ENCODE measurements at regions not wholly inside any gene's neighbourhood (a gene's known extent, or its start where the extent isn't known, plus 50 kb on each side); places are given as distances from the start of the nearest gene placed in this dataset.

GRCh38 chr1:229819091-229819490, 193.0 kb downstream of the URB2 start:
- H3K36me3 ChIP-seq: no peaks in the 10 kb centered on the region
- H3K9me3 ChIP-seq: no peaks in the 10 kb centered on the region
- 43% methylated on average over 1 of the region's 1 CpG for WGBS
- no peaks in the 10 kb centered on the region for H3K27me3 ChIP-seq
- no peak overlapping the region for H3K27ac ChIP-seq (replicated peaks in 1 of 4)
- TF ChIP-seq POLR2AphosphoS5 (IDR thresholded peaks at IDR 0.05): no peak
- TF ChIP-seq CTCF (IDR thresholded peaks at IDR 0.05): no peak
- TF ChIP-seq EP300 (IDR thresholded peaks at IDR 0.05): no peak
- TF ChIP-seq POLR2A (IDR thresholded peaks at IDR 0.05; ENCODE audit: low read depth): no peak
- no peaks in the 10 kb centered on the region for H3K4me1 ChIP-seq
- intact Hi-C loops (cut with DNase I): no loop called here
- H3K4me3 ChIP-seq: no peak overlapping the region
- no peak for DNase-seq (ENCODE audit: extremely low spot score)

GRCh38 chr1:229822026-229822425, 196.0 kb downstream of the URB2 start:
- intact Hi-C loops (cut with DNase I): no loop called here
- H3K27ac ChIP-seq (replicated peaks in 1 of 4): no peak overlapping the region
- DNase-seq (ENCODE audit: extremely low spot score): no peak

GRCh38 chr1:229825042-229825441, 199.0 kb downstream of the URB2 start:
- Histone ChIP-seq H3K9me3 (no peaks in the 10 kb centered on the region), H3K36me3 (no peaks in the 10 kb centered on the region), H3K27me3 (no peaks in the 10 kb centered on the region), H3K4me3 (no peak overlapping the region), H3K27ac (replicated peaks in 1 of 4) (no peak overlapping the region), H3K4me1 (peaks cover 5 to 16% (median 13%) of the 10 kb centered on the region in 4 donors)
- intact Hi-C loops (cut with DNase I): no loop called here
- TF ChIP-seq CTCF (IDR thresholded peaks at IDR 0.05) (no peak), EP300 (IDR thresholded peaks at IDR 0.05) (no peak), POLR2A (IDR thresholded peaks at IDR 0.05; ENCODE audit: low read depth) (no peak), POLR2AphosphoS5 (IDR thresholded peaks at IDR 0.05) (no peak)
- 92% methylated on average over 2 of the region's 2 CpGs for WGBS
- DNase-seq (ENCODE audit: extremely low spot score): no peak

More at GRCh38 chr1:229822026-229822425, 196.0 kb downstream of the URB2 start:
- Histone ChIP-seq H3K4me1 (no peaks in the 10 kb centered on the region), H3K36me3 (no peaks in the 10 kb centered on the region), H3K4me3 (no peak overlapping the region), H3K27me3 (no peaks in the 10 kb centered on the region), H3K9me3 (no peaks in the 10 kb centered on the region)
- no peak for TF ChIP-seq CTCF (IDR thresholded peaks at IDR 0.05)
- TF ChIP-seq POLR2A (IDR thresholded peaks at IDR 0.05; ENCODE audit: low read depth): no peak
- TF ChIP-seq EP300 (IDR thresholded peaks at IDR 0.05): no peak
- WGBS: 87% methylated on average over 4 of the region's 4 CpGs

- H3K4me3 ChIP-seq: no peak overlapping the region
- no peaks in the 10 kb centered on the region for H3K27me3 ChIP-seq
- 50% methylated on average over 2 of the region's 2 CpGs for WGBS
- intact Hi-C loops (cut with DNase I): no loop called here
- no peaks in the 10 kb centered on the region for H3K36me3 ChIP-seq
- H3K4me1 ChIP-seq: peaks cover 5 to 16% (median 13%) of the 10 kb centered on the region in 4 donors
- no peak for DNase-seq (ENCODE audit: extremely low spot score)
- no peak overlapping the region for H3K27ac ChIP-seq (replicated peaks in 1 of 4)
- TF ChIP-seq EP300 (IDR thresholded peaks at IDR 0.05): no peak
- no peak for TF ChIP-seq CTCF (IDR thresholded peaks at IDR 0.05)
- TF ChIP-seq POLR2AphosphoS5 (IDR thresholded peaks at IDR 0.05): no peak
- no peak for TF ChIP-seq POLR2A (IDR thresholded peaks at IDR 0.05; ENCODE audit: low read depth)
- H3K9me3 ChIP-seq: no peaks in the 10 kb centered on the region
These were observed 202.4 kb downstream of the URB2 start for GRCh38 chr1:229828461-229828860.

DNA sequence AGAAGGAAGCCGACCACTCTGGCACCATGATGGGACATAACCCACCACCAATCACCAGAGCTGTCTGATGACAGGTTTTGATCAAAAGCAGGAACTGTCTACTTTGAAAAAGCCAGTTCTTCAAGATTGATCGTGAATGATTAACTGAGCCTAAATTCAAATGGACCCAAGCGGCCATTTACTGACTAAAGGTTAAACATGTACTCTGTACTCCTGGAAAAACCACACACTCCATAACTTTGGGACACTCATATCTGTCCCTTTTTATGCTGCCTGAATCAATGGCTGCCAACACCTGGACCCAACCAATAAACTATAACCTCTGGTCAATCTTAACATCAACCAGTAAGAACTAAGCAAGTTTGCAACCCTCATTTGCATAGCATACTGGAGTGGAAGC, 206.6 kb downstream of the URB2 start:
- DNase-seq (ENCODE audit: extremely low spot score): no peak
- no peak overlapping the region for H3K4me3 ChIP-seq
- intact Hi-C loops (cut with DNase I): no loop called here
- 97% methylated on average over 3 of the region's 3 CpGs for WGBS
- H3K9me3 ChIP-seq: no peaks in the 10 kb centered on the region
- H3K4me1 ChIP-seq: peaks cover 5 to 16% (median 13%) of the 10 kb centered on the region in 4 donors
- H3K27me3 ChIP-seq: no peaks in the 10 kb centered on the region
- no peaks in the 10 kb centered on the region for H3K36me3 ChIP-seq
- TF ChIP-seq CTCF (IDR thresholded peaks at IDR 0.05): no peak
- no peak for TF ChIP-seq EP300 (IDR thresholded peaks at IDR 0.05)
- no peak for TF ChIP-seq POLR2AphosphoS5 (IDR thresholded peaks at IDR 0.05)
- no peak for TF ChIP-seq POLR2A (IDR thresholded peaks at IDR 0.05; ENCODE audit: low read depth)
- no peak overlapping the region for H3K27ac ChIP-seq (replicated peaks in 1 of 4)

All from esophagus muscularis mucosa (tissue), 4 donors.